CD4-positive, alpha-beta T cell (primary cell): ENCODE measurements at regions not wholly inside any gene's neighbourhood (a gene's known extent, or its start where the extent isn't known, plus 50 kb on each side); places are given as distances from the start of the nearest gene placed in this dataset.

ENCODE experiments used
- ATAC-seq: fragments of 200-7000 bp; cut with Tn5 transposase; one replicate; pipeline ENCODE4 v1.10.0; 2022; ENCODE audit warnings: mild to moderate bottlenecking; ENCODE audit not compliant: poor library complexity
- CTCF ChIA-PET: fragments of 350-600 bp; sonication (Branson Sonifier 250); formaldehyde crosslinking; loops from one replicate; lab custom pipeline; 2021; ENCODE audit warnings: antibody characterized with exemption, inconsistent platforms; lab: Charles Lee
- POLR2A ChIA-PET: fragments of 350-600 bp; sonication (Branson Sonifier 250); formaldehyde crosslinking; loops from one replicate; lab custom pipeline; 2021; ENCODE audit warnings: antibody characterized with exemption, inconsistent platforms; lab: Charles Lee
- DNase-seq, 14 experiments: peaks; one replicate each; pipeline ENCODE4 v3.0.0-alpha.2; 2013 to 2020; ENCODE audit warnings: mixed read lengths in 2 of 14
- H3K27ac ChIP-seq, 2 donors: one replicate each; pipeline versions ENCODE4 v1.5.1 to v1.7.0; 2013; ENCODE audit warnings: low read length in 2 of 2, low read depth in 1 of 2, mild to moderate bottlenecking in 1 of 2
- H3K27me3 ChIP-seq, 2 experiments: 1 replicate in 1 of 2; 2 replicates in 1 of 2; pipeline versions ENCODE4 v1.6.1 to v1.7.0; 2013; ENCODE audit warnings: low read length in 2 of 2, control low read depth in 1 of 2, mild to moderate bottlenecking in 1 of 2, moderate library complexity in 1 of 2; ENCODE audit not compliant: insufficient read depth in 2 of 2, control insufficient read depth in 1 of 2
- H3K36me3 ChIP-seq: one replicate; pipeline ENCODE4 v1.6.1; 2013; ENCODE audit warnings: low read length, control low read depth; ENCODE audit not compliant: insufficient read depth
- H3K4me1 ChIP-seq: one replicate; pipeline ENCODE4 v1.6.1; 2013; ENCODE audit warnings: low read length, control low read depth; ENCODE audit not compliant: insufficient read depth
- H3K4me3 ChIP-seq: one replicate; pipeline ENCODE4 v1.5.1; 2013; ENCODE audit warnings: mild to moderate bottlenecking, low read length, moderate library complexity
- H3K9me3 ChIP-seq, 2 experiments: 1 replicate in 1 of 2; 2 replicates in 1 of 2; pipeline versions ENCODE4 v1.6.1 to v1.7.0; 2013; ENCODE audit warnings: low read length in 2 of 2, mild to moderate bottlenecking in 2 of 2, control low read depth in 1 of 2, moderate library complexity in 1 of 2; ENCODE audit not compliant: control insufficient read depth in 1 of 2, insufficient read depth in 1 of 2
- H3K27ac Mint-ChIP-seq: one replicate; pipeline ENCODE4 v1.8.0; 2020; ENCODE audit warnings: mixed read lengths
- H3K27me3 Mint-ChIP-seq: one replicate; pipeline ENCODE4 v1.8.0; 2021; ENCODE audit warnings: mixed read lengths
- H3K36me3 Mint-ChIP-seq: one replicate; pipeline ENCODE4 v1.8.0; 2021; ENCODE audit warnings: low read depth, mixed read lengths
- H3K4me1 Mint-ChIP-seq: one replicate; pipeline ENCODE4 v1.8.0; 2021; ENCODE audit warnings: low read depth, mixed read lengths
- H3K4me3 Mint-ChIP-seq: one replicate; pipeline ENCODE4 v1.8.0; 2020; ENCODE audit warnings: mild to moderate bottlenecking, mixed read lengths
- H3K9me3 Mint-ChIP-seq: one replicate; pipeline ENCODE4 v1.8.0; 2020; ENCODE audit warnings: mixed read lengths
- intact Hi-C, 2 experiments: fragments of 100-400 bp; cut with DNase I in 1 of 2; cut with micrococcal nuclease in 1 of 2; formaldehyde crosslinking; loops; one replicate each; pipeline versions ENCODE4 v1.15.1 to v1.9.0; 2023 to 2025; cut with DNase I, micrococcal nuclease
- TF ChIP-seq, protein P1 (sequence below): fragments of 200-600 bp; IDR thresholded peaks from one replicate; pipeline ENCODE4 v1.8.0; 2022; ENCODE audit warnings: antibody characterized with exemption, mild to moderate bottlenecking

DNA sequence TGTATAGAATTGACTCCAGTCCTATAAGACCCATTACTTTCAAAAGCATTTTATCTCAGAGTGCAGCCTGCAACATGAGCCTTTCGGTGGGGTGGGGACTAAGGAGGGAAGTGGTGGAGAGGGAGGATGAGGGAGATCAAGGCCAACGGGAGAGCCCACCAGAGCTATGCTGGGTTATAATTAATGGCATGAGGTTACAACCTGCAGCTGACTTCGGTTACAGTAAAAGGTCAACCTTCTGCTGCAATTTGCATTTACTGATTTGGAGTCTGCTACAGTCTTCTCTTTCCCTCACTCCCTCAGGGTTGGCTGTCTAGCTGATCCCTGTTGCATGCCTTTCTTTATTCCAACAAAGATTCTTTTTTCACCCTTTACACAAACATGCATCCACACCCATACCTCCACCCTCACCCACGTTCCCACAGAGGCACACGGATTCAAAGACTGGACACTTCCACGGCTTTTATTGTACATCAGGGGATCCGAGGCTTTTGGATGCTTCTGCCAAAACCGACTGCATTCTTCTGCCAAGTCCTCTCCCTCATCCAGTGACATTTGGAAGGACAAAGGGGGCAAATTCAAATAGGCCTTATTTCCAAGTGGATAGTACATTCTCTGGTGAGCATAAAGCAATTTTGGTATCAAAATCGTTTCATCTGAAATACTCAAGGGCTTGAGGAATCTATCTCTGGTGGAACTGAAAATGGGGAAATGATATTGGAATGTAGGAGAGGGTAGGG is 381.2 kb downstream of the NFIB start:
- TF ChIP-seq, protein P1, sequence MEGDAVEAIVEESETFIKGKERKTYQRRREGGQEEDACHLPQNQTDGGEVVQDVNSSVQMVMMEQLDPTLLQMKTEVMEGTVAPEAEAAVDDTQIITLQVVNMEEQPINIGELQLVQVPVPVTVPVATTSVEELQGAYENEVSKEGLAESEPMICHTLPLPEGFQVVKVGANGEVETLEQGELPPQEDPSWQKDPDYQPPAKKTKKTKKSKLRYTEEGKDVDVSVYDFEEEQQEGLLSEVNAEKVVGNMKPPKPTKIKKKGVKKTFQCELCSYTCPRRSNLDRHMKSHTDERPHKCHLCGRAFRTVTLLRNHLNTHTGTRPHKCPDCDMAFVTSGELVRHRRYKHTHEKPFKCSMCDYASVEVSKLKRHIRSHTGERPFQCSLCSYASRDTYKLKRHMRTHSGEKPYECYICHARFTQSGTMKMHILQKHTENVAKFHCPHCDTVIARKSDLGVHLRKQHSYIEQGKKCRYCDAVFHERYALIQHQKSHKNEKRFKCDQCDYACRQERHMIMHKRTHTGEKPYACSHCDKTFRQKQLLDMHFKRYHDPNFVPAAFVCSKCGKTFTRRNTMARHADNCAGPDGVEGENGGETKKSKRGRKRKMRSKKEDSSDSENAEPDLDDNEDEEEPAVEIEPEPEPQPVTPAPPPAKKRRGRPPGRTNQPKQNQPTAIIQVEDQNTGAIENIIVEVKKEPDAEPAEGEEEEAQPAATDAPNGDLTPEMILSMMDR: no peak
- Mint-ChIP-seq H3K9me3 (peaks cover 8% of the 10 kb centered on the region), H3K4me1 (no peaks in the 10 kb centered on the region), H3K27ac (no peak overlapping the region), H3K27me3 (no peaks in the 10 kb centered on the region), H3K4me3 (no peak overlapping the region), H3K36me3 (no peaks in the 10 kb centered on the region)
- no peaks in the 10 kb centered on the region for H3K36me3 ChIP-seq
- ATAC-seq (no peak), DNase-seq (no peak)
- intact Hi-C loops: no loop called here
- H3K9me3 ChIP-seq: no peaks in the 10 kb centered on the region
- H3K27ac ChIP-seq: no peak overlapping the region
- CTCF ChIA-PET: no interaction called here
- no peaks in the 10 kb centered on the region for H3K27me3 ChIP-seq
- POLR2A ChIA-PET: no interaction called here
- no peaks in the 10 kb centered on the region for H3K4me1 ChIP-seq
- no peak overlapping the region for H3K4me3 ChIP-seq

DNA sequence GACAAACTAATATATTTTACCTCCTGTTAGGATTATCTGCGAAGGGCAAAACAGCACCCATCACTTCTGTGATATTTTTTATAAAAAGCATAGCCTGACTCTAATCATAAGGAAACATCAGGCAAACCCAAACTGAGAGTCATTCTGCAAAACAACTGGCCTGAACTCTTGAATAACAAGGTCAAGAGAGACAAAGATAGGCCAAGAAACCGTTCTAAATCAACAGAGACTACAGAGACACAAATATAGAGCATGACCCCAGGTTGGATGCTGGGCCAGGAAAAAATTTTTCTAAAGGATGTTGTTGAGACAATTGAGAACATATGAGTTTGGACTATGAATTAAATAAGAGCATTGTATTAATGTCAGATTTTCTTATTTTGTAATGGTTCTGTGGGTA is 384.9 kb downstream of the NFIB start:
- Mint-ChIP-seq H3K9me3 (peaks cover 11% of the 10 kb centered on the region), H3K4me1 (no peaks in the 10 kb centered on the region), H3K27ac (no peak overlapping the region), H3K4me3 (no peak overlapping the region), H3K27me3 (no peaks in the 10 kb centered on the region), H3K36me3 (no peaks in the 10 kb centered on the region)
- TF ChIP-seq, protein P1: no peak
- Histone ChIP-seq H3K36me3 (no peaks in the 10 kb centered on the region), H3K27me3 (no peaks in the 10 kb centered on the region), H3K9me3 (no peaks in the 10 kb centered on the region), H3K4me3 (no peak overlapping the region), H3K4me1 (no peaks in the 10 kb centered on the region), H3K27ac (no peak overlapping the region)
- no peak for DNase-seq
- intact Hi-C loops: no loop called here
- ChIA-PET POLR2A (no interaction called here), CTCF (no interaction called here)
- ATAC-seq: no peak

DNA sequence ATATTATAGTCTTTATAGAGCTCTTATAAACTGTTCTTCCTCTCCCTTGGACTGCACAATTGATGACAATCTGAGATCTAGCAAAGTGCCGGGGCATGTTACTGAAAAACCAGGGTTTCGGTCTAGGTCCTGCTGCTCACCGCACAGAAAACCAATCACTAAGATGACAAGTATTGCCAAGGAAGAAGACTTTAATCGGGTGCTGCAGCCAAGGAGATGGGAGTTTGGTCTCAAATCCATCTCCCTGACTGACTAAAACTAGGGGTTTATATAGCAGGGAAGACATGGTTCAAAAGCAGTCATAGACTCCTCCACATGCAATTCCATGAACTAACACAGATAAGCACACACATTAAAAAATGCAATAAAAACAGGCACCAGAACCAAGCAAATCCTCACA is 390.6 kb downstream of the NFIB start:
- Histone ChIP-seq H3K9me3 (no peaks in the 10 kb centered on the region), H3K36me3 (no peaks in the 10 kb centered on the region), H3K4me1 (no peaks in the 10 kb centered on the region), H3K27me3 (no peaks in the 10 kb centered on the region), H3K4me3 (no peak overlapping the region), H3K27ac (no peak overlapping the region)
- no peaks in the 10 kb centered on the region for H3K27me3 Mint-ChIP-seq
- intact Hi-C loops: no loop called here
- ChIA-PET CTCF (no interaction called here), POLR2A (no interaction called here)
- TF ChIP-seq, protein P1: no peak
- no peaks in the 10 kb centered on the region for H3K36me3 Mint-ChIP-seq
- DNase-seq (no peak), ATAC-seq (no peak)
- H3K27ac Mint-ChIP-seq: no peak overlapping the region
- H3K4me3 Mint-ChIP-seq: no peak overlapping the region
- no peaks in the 10 kb centered on the region for H3K4me1 Mint-ChIP-seq
- peaks cover 10% of the 10 kb centered on the region for H3K9me3 Mint-ChIP-seq
